Fibroblast of lung (primary cell): ENCODE measurements at regions not wholly inside any gene's neighbourhood (a gene's known extent, or its start where the extent isn't known, plus 50 kb on each side); places are given as distances from the start of the nearest gene placed in this dataset.

Source experiments
- DNase-seq, 2 donors: peaks; one replicate each; pipeline versions ENCODE4 v3.0.0 to v3.0.0-alpha.2; 2010; ENCODE audit warnings: low read depth in 2 of 2
- H2AFZ ChIP-seq: 2 replicates; pipeline ENCODE4 v1.5.1; 2012; ENCODE audit warnings: low read length, control low read depth, inconsistent platforms
- H3K27ac ChIP-seq: 2 replicates; pipeline ENCODE4 v1.5.1; 2011; ENCODE audit warnings: low read length, control low read depth; ENCODE audit not compliant: insufficient read depth
- H3K27me3 ChIP-seq: 2 replicates; pipeline ENCODE4 v1.5.1; 2011; ENCODE audit warnings: mild to moderate bottlenecking, low read length; ENCODE audit not compliant: control insufficient read depth, insufficient read depth
- H3K36me3 ChIP-seq: 2 replicates; pipeline ENCODE4 v1.5.1; 2011; ENCODE audit warnings: low read length; ENCODE audit not compliant: control insufficient read depth, insufficient read depth
- H3K4me1 ChIP-seq: 2 replicates; pipeline ENCODE4 v1.5.1; 2011; ENCODE audit warnings: low read length; ENCODE audit not compliant: control insufficient read depth, insufficient read depth; ENCODE audit errors: extremely low read depth
- H3K4me2 ChIP-seq: 2 replicates; pipeline ENCODE4 v1.5.1; 2011; ENCODE audit warnings: low read length, control low read depth; ENCODE audit not compliant: insufficient read depth; ENCODE audit errors: extremely low read depth
- H3K4me3 ChIP-seq, 4 experiments: fragments of 200-600 bp in 1 of 4; sonication (generic) in 1 of 4; replicated peaks in 1 of 4; 2 replicates each; pipeline ENCODE4 v1.5.1; 2011 to 2016; ENCODE audit warnings: low read length in 4 of 4, low read depth in 3 of 4, mild to moderate bottlenecking in 3 of 4, control low read depth in 2 of 4, inconsistent platforms in 1 of 4, mixed read lengths in 1 of 4; ENCODE audit not compliant: insufficient read depth in 1 of 4; ENCODE audit errors: control extremely low read depth in 1 of 4
- H3K79me2 ChIP-seq: 2 replicates; pipeline ENCODE4 v1.5.1; 2012; ENCODE audit warnings: mild to moderate bottlenecking, low read length, inconsistent platforms; ENCODE audit not compliant: control insufficient read depth, insufficient read depth
- H3K9ac ChIP-seq: 2 replicates; pipeline ENCODE4 v1.5.1; 2011; ENCODE audit warnings: mild to moderate bottlenecking, low read length, control low read depth; ENCODE audit not compliant: insufficient read depth
- H3K9me3 ChIP-seq: 2 replicates; pipeline ENCODE4 v1.5.1; 2012; ENCODE audit warnings: low read depth, low read length; ENCODE audit not compliant: control insufficient read depth, insufficient read depth
- H4K20me1 ChIP-seq: 2 replicates; pipeline ENCODE4 v1.5.1; 2011; ENCODE audit warnings: low read length; ENCODE audit not compliant: control insufficient read depth, insufficient read depth; ENCODE audit errors: extremely low read depth
- EZH2 ChIP-seq: IDR thresholded peaks from 2 replicates; pipeline ENCODE4 v1.5.1; 2012; ENCODE audit warnings: low read length, control low read depth, mild to moderate bottlenecking; ENCODE audit errors: missing control alignments
- TF ChIP-seq, protein P1 (sequence below), 2 donors: IDR thresholded peaks in 1 of 2; conservative IDR thresholded peaks in 1 of 2; 1 replicate in 1 of 2; 2 replicates in 1 of 2; pipeline ENCODE4 v1.5.1; 2011 to 2012; ENCODE audit warnings: low read length in 2 of 2, control low read depth in 1 of 2, inconsistent platforms in 1 of 2, low read depth in 1 of 2, mild to moderate bottlenecking in 1 of 2

DNA sequence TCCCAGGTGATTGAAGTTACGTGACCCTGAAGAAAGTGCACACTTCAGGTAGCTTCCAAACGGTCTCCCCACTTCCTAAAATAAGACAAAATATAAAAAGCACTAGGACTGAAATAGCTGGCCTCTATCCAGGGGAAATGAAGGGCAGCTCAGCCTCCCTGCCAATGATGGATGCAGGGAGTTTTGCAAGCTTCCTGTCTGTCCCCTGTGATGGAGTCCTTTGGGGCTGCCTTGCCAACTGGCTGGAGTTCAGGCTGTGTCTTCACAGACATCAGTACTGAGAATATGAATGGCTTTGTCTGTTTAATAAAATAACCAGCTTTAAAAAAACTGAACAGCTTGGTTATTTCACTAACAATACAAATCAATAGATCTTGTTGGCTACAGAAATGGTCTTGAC is 101.4 kb upstream of the GPR12 start:
- Histone ChIP-seq H3K4me2 (no peak overlapping the region), H3K4me1 (no peaks in the 10 kb centered on the region), H3K27ac (no peak overlapping the region), H3K9me3 (no peaks in the 10 kb centered on the region), H3K79me2 (no peaks in the 10 kb centered on the region), H3K27me3 (no peaks in the 10 kb centered on the region), H3K4me3 (no peak overlapping the region), H4K20me1 (no peaks in the 10 kb centered on the region), H2AFZ (no peak overlapping the region), H3K9ac (no peak overlapping the region), H3K36me3 (no peaks in the 10 kb centered on the region)
- no peak for DNase-seq
- TF ChIP-seq, protein P1, sequence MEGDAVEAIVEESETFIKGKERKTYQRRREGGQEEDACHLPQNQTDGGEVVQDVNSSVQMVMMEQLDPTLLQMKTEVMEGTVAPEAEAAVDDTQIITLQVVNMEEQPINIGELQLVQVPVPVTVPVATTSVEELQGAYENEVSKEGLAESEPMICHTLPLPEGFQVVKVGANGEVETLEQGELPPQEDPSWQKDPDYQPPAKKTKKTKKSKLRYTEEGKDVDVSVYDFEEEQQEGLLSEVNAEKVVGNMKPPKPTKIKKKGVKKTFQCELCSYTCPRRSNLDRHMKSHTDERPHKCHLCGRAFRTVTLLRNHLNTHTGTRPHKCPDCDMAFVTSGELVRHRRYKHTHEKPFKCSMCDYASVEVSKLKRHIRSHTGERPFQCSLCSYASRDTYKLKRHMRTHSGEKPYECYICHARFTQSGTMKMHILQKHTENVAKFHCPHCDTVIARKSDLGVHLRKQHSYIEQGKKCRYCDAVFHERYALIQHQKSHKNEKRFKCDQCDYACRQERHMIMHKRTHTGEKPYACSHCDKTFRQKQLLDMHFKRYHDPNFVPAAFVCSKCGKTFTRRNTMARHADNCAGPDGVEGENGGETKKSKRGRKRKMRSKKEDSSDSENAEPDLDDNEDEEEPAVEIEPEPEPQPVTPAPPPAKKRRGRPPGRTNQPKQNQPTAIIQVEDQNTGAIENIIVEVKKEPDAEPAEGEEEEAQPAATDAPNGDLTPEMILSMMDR (conservative IDR thresholded peaks at IDR 0.05 in 1 of 2, IDR thresholded peaks at IDR 0.05 in 1 of 2; ENCODE audit: low read depth in 1 of 2, low read length in 2 of 2), result no peak
- no peak for TF ChIP-seq EZH2

DNA sequence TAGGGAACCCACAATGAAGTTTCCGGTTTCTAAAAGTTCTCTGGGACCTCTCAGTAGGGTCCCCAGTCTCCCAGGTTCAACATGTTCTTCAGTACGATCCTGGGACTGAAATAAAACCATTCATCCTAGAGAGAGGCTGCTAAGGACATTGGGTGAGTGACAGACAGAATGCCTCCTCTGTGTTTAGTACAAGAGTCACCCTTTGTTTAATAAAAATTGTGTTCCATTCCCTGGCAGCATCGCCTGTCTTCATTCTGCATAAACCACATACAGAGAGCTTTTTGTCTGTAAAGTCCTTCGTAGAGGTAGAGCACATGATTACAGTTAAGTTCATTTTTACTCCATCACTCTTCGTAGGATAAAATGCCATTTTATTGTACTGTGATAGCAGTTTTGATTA is 95.3 kb upstream of the GPR12 start:
- Histone ChIP-seq H3K79me2 (no peaks in the 10 kb centered on the region), H3K4me3 (no peak overlapping the region), H3K27ac (no peak overlapping the region), H4K20me1 (no peaks in the 10 kb centered on the region), H3K27me3 (no peaks in the 10 kb centered on the region), H3K9me3 (no peaks in the 10 kb centered on the region), H3K9ac (no peak overlapping the region), H2AFZ (no peak overlapping the region), H3K36me3 (no peaks in the 10 kb centered on the region), H3K4me2 (no peak overlapping the region), H3K4me1 (no peaks in the 10 kb centered on the region)
- no peak for DNase-seq
- TF ChIP-seq EZH2, result no peak
- TF ChIP-seq, protein P1 (conservative IDR thresholded peaks at IDR 0.05 in 1 of 2, IDR thresholded peaks at IDR 0.05 in 1 of 2; ENCODE audit: low read depth in 1 of 2, low read length in 2 of 2), result no peak

DNA sequence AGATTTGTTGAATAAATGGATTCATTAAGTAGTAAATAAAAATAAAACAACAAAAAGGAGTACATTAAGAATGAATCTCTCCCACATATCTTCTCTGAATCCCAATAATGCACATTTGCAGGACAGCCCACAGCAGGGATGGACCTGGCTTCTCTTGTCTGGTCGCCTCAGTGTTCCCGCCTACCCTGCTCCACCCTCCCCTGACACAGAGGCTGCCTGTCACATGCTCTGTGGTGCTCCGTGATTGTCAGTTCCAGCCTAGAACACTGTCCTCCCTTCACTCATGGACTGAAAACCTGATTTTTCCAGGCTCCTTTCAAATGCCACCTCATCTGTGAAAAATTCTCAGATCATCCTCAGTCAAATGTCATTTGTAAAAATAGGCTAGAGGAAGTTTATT is 94.5 kb upstream of the GPR12 start:
- no peak for DNase-seq
- H3K4me1 ChIP-seq, result no peaks in the 10 kb centered on the region
- no peak overlapping the region for H3K9ac ChIP-seq
- H3K79me2 ChIP-seq, result no peaks in the 10 kb centered on the region
- H3K27me3 ChIP-seq, result no peaks in the 10 kb centered on the region
- H3K27ac ChIP-seq, result no peak overlapping the region
- no peaks in the 10 kb centered on the region for H4K20me1 ChIP-seq
- no peak overlapping the region for H3K4me3 ChIP-seq
- no peak overlapping the region for H3K4me2 ChIP-seq
- no peaks in the 10 kb centered on the region for H3K9me3 ChIP-seq
- H2AFZ ChIP-seq, result no peak overlapping the region
- TF ChIP-seq, protein P1 (conservative IDR thresholded peaks at IDR 0.05 in 1 of 2, IDR thresholded peaks at IDR 0.05 in 1 of 2; ENCODE audit: low read depth in 1 of 2, low read length in 2 of 2), result no peak
- no peak for TF ChIP-seq EZH2
- no peaks in the 10 kb centered on the region for H3K36me3 ChIP-seq
